Suprapubic skin (tissue), 3 donors: ENCODE measurements at regions not wholly inside any gene's neighbourhood (a gene's known extent, or its start where the extent isn't known, plus 50 kb on each side); places are given as distances from the start of the nearest gene placed in this dataset.

Experiments
- CTCF ChIP-seq, 2 donors: fragments of 200-600 bp in 1 of 2; fragments of 450-650 bp in 1 of 2; sonication (generic) in 1 of 2; IDR thresholded peaks; one replicate each; pipeline ENCODE4 v1.5.1; 2016 to 2019; ENCODE audit warnings: antibody characterized with exemption in 2 of 2, mild to moderate bottlenecking in 1 of 2, moderate library complexity in 1 of 2
- POLR2A ChIP-seq, 2 donors: fragments of 450-650 bp; IDR thresholded peaks; one replicate each; pipeline ENCODE4 v1.6.1; 2017; ENCODE audit warnings: antibody characterized with exemption in 2 of 2, mild to moderate bottlenecking in 2 of 2, moderate library complexity in 2 of 2

GRCh38 chr2:61689568-61689967 lies 151.4 kb upstream of the XPO1 start:
- TF ChIP-seq CTCF (IDR thresholded peaks at IDR 0.05) (no peak), POLR2A (IDR thresholded peaks at IDR 0.05) (no peak)
